Vagina (tissue), 2 donors: ENCODE measurements at regions not wholly inside any gene's neighbourhood (a gene's known extent, or its start where the extent isn't known, plus 50 kb on each side); places are given as distances from the start of the nearest gene placed in this dataset.

Experiments
- DNase-seq, 2 donors: peaks; one replicate each; pipeline ENCODE4 v3.0.0-alpha.2; 2017; ENCODE audit errors: extremely low spot score in 2 of 2
- H3K27ac ChIP-seq: fragments of 200-600 bp; sonication (generic); one replicate; pipeline ENCODE4 v1.5.1; 2019
- H3K27me3 ChIP-seq: fragments of 200-600 bp; sonication (generic); one replicate; pipeline ENCODE4 v1.5.1; 2019
- H3K36me3 ChIP-seq, 2 donors: fragments of 200-600 bp; sonication (generic); one replicate each; pipeline ENCODE4 v1.5.1; 2017 to 2019
- H3K4me1 ChIP-seq: fragments of 200-600 bp; sonication (generic); one replicate; pipeline ENCODE4 v1.5.1; 2019
- H3K4me3 ChIP-seq, 2 donors: fragments of 200-600 bp; sonication (generic); 1 replicate in 1 of 2; 2 replicates in 1 of 2; pipeline ENCODE4 v1.5.1; 2016 to 2019
- H3K9me3 ChIP-seq: fragments of 200-600 bp; sonication (generic); one replicate; pipeline ENCODE4 v1.5.1; 2019
- POLR2A ChIP-seq, 2 donors: fragments of 450-650 bp; IDR thresholded peaks; one replicate each; pipeline ENCODE4 v1.6.1; 2017; ENCODE audit warnings: antibody characterized with exemption in 2 of 2, mild to moderate bottlenecking in 2 of 2, moderate library complexity in 2 of 2
- POLR2AphosphoS5 ChIP-seq, 2 donors: sonication (generic); formaldehyde crosslinking; IDR thresholded peaks; one replicate each; pipeline ENCODE4 v1.9.0; 2017; ENCODE audit warnings: antibody characterized with exemption in 2 of 2, mild to moderate bottlenecking in 2 of 2, low read depth in 1 of 2; ENCODE audit not compliant: insufficient read depth in 1 of 2
- intact Hi-C: fragments of 100-400 bp; cut with DNase I; formaldehyde crosslinking; loops from one replicate; pipeline ENCODE4 v1.15.1; 2023
- TF ChIP-seq, protein P1 (sequence below), 3 experiments: fragments of 450-650 bp in 2 of 3; fragments of 200-600 bp in 1 of 3; sonication (generic) in 1 of 3; IDR thresholded peaks; one replicate each; pipeline ENCODE4 v1.5.1; 2017 to 2019; ENCODE audit warnings: antibody characterized with exemption in 3 of 3, mild to moderate bottlenecking in 2 of 3, moderate library complexity in 2 of 3

DNA sequence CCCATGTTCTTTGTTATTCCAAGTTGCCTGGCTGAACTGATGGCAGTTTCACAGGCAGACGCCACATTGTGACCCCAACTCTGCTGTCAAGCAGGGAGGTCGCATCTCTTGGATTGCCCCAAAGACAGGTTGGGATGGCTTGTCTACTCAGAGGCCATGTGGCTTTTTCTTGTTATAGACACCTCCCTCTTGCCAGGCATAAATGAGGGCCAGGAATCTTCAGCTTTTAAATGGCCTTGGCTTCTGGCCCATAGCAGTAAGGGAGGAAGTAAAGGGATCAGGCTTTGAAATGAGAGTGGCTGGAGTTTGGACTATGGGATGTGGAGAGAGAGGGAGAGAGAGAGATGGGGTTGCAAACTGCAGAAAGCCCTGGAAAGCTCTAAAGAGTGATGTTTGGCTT, 215.0 kb downstream of the TBX5 start:
- no peaks in the 10 kb centered on the region for H3K4me1 ChIP-seq
- no peak for DNase-seq
- intact Hi-C loops: no loop called here
- TF ChIP-seq, protein P1, sequence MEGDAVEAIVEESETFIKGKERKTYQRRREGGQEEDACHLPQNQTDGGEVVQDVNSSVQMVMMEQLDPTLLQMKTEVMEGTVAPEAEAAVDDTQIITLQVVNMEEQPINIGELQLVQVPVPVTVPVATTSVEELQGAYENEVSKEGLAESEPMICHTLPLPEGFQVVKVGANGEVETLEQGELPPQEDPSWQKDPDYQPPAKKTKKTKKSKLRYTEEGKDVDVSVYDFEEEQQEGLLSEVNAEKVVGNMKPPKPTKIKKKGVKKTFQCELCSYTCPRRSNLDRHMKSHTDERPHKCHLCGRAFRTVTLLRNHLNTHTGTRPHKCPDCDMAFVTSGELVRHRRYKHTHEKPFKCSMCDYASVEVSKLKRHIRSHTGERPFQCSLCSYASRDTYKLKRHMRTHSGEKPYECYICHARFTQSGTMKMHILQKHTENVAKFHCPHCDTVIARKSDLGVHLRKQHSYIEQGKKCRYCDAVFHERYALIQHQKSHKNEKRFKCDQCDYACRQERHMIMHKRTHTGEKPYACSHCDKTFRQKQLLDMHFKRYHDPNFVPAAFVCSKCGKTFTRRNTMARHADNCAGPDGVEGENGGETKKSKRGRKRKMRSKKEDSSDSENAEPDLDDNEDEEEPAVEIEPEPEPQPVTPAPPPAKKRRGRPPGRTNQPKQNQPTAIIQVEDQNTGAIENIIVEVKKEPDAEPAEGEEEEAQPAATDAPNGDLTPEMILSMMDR (IDR thresholded peaks at IDR 0.05): no peak
- no peak for TF ChIP-seq POLR2A (IDR thresholded peaks at IDR 0.05)
- no peak for TF ChIP-seq POLR2AphosphoS5 (IDR thresholded peaks at IDR 0.05; ENCODE audit: insufficient read depth in 1 of 2, low read depth in 1 of 2)
- no peak overlapping the region for H3K4me3 ChIP-seq
- no peaks in the 10 kb centered on the region for H3K27me3 ChIP-seq
- no peaks in the 10 kb centered on the region for H3K36me3 ChIP-seq
- H3K27ac ChIP-seq: no peak overlapping the region
- H3K9me3 ChIP-seq: no peaks in the 10 kb centered on the region

DNA sequence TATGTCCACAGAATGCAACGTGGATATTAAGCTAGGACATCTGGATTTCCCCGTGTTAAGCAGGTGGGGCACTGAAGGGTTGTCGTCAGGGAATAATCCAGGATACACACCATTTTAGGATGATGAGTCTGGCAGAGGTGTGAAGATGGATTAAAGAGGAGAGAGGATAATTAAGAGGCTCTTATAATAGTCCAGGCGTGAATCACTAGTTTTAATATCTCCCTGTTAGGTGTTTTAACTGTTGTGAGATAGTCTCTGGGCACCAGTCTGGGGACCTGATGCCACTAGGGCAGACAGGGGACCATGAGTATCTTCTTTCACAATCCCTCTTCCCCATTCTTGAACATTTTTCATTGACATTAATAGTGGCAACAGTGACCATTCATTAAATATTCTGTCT, 216.7 kb downstream of the TBX5 start:
- TF ChIP-seq, protein P1 (IDR thresholded peaks at IDR 0.05): no peak
- TF ChIP-seq POLR2A (IDR thresholded peaks at IDR 0.05) (no peak), POLR2AphosphoS5 (IDR thresholded peaks at IDR 0.05; ENCODE audit: insufficient read depth in 1 of 2, low read depth in 1 of 2) (no peak)
- no peak overlapping the region for H3K4me3 ChIP-seq
- H3K36me3 ChIP-seq: no peaks in the 10 kb centered on the region
- intact Hi-C loops: no loop called here
- H3K4me1 ChIP-seq: no peaks in the 10 kb centered on the region
- H3K27ac ChIP-seq: no peak overlapping the region
- DNase-seq: no peak
- no peaks in the 10 kb centered on the region for H3K9me3 ChIP-seq
- H3K27me3 ChIP-seq: no peaks in the 10 kb centered on the region

DNA sequence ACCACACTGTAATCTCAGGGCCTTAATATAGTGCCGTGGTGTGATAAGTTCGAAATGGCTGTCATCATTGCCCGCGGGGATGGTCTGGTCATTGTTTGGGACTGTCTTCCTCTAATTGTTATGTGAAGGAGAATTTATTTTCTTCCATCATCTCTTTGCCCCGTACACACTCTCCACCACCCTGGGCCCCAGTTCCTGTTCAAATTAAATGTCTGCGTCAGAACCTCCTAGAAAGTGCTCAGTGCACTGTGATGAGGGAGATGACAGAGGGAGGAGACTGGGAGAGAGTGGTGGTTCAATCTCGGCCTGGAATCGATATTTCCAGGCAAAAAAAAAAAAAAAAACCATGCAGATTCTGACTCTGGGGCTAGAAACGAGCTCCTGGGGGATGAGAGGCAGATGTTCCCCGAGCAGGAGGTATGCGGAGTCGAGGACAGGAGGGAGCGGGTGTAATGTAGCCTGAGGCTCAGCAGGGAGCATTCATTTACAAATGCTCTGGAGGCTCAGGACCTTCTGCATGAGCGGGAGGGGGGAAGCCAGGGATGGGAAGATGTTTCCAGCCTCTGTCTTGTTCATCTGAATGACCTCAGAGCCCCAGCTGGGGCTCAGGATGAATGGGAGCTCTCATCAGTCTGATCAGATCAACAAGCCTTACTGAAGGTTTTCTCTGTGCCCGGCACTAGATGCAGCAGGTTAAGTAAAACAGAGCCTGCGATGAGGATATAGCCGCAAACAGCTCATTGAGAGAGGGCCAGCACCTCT, 219.5 kb downstream of the TBX5 start:
- TF ChIP-seq, protein P1 (IDR thresholded peaks at IDR 0.05): no peak
- no peak for TF ChIP-seq POLR2AphosphoS5 (IDR thresholded peaks at IDR 0.05; ENCODE audit: insufficient read depth in 1 of 2, low read depth in 1 of 2)
- no peak for TF ChIP-seq POLR2A (IDR thresholded peaks at IDR 0.05)
- no peak overlapping the region for H3K27ac ChIP-seq
- H3K36me3 ChIP-seq: no peaks in the 10 kb centered on the region
- H3K4me3 ChIP-seq: no peak overlapping the region
- intact Hi-C loops: no loop called here
- H3K9me3 ChIP-seq: no peaks in the 10 kb centered on the region
- H3K4me1 ChIP-seq: no peaks in the 10 kb centered on the region
- no peaks in the 10 kb centered on the region for H3K27me3 ChIP-seq
- no peak for DNase-seq

DNA sequence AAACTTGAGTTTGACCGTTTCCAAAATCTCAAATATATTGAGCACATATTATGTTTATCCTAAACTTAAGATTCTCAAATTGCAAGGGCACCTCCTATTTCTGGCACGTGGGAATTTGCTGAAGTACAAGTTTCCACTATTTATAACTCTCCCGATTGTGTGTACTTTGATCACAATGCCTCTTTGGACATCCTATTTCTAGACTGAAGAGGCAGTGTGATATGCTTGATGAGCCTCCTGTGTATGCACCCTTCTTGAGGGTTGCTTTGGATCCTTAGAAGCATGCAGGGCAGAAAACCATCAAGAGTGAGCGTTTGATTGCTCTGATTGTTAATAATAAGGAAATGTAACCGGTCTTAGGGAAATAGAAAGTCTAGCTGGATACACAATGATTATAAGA, 218.9 kb upstream of the RBM19 start:
- intact Hi-C loops: no loop called here
- Histone ChIP-seq H3K4me3 (no peak overlapping the region), H3K4me1 (no peaks in the 10 kb centered on the region), H3K36me3 (no peaks in the 10 kb centered on the region), H3K9me3 (no peaks in the 10 kb centered on the region), H3K27me3 (no peaks in the 10 kb centered on the region), H3K27ac (no peak overlapping the region)
- TF ChIP-seq, protein P1 (IDR thresholded peaks at IDR 0.05): no peak
- no peak for TF ChIP-seq POLR2AphosphoS5 (IDR thresholded peaks at IDR 0.05; ENCODE audit: insufficient read depth in 1 of 2, low read depth in 1 of 2)
- TF ChIP-seq POLR2A (IDR thresholded peaks at IDR 0.05): no peak
- no peak for DNase-seq

DNA sequence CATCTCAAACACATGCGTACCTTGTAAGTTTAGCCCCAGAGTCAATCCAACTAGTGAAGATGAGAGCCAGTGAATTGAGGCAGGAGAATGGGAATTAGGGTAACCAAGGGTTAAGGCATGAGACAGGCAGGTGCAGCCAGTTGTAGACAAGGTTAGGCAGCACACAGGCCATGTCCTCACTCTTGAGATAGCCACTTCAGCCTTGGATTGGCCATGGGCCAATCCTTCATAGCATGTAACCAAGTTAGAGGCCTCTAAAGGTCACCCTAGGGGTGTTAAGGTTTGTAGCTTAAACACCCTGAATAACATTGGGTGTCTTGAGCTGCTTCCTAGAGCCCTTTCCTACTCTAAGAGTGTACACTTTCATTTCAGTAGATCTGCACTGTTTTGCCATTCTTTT, 208.2 kb upstream of the RBM19 start:
- intact Hi-C loops: no loop called here
- H3K27ac ChIP-seq: no peak overlapping the region
- TF ChIP-seq, protein P1 (IDR thresholded peaks at IDR 0.05): no peak
- TF ChIP-seq POLR2AphosphoS5 (IDR thresholded peaks at IDR 0.05; ENCODE audit: insufficient read depth in 1 of 2, low read depth in 1 of 2) (no peak), POLR2A (IDR thresholded peaks at IDR 0.05) (no peak)
- no peak overlapping the region for H3K4me3 ChIP-seq
- H3K4me1 ChIP-seq: no peaks in the 10 kb centered on the region
- no peaks in the 10 kb centered on the region for H3K27me3 ChIP-seq
- no peak for DNase-seq
- H3K36me3 ChIP-seq: no peaks in the 10 kb centered on the region
- no peaks in the 10 kb centered on the region for H3K9me3 ChIP-seq
